Gastroesophageal sphincter (tissue), 4 donors: ENCODE measurements at regions not wholly inside any gene's neighbourhood (a gene's known extent, or its start where the extent isn't known, plus 50 kb on each side); places are given as distances from the start of the nearest gene placed in this dataset.

Experiments
- ATAC-seq: fragments of 150-250 bp; one replicate; pipeline ENCODE4 v1.9.1; 2016; ENCODE audit warnings: mild to moderate bottlenecking, moderate library complexity
- H3K27ac ChIP-seq, 4 donors: fragments of 200-600 bp; sonication (generic) in 3 of 4; 1 replicate in 3 of 4; 2 replicates in 1 of 4; pipeline ENCODE4 v1.5.1; 2016 to 2019
- H3K27me3 ChIP-seq: fragments of 200-600 bp; sonication (generic); one replicate; pipeline ENCODE4 v1.5.1; 2019
- H3K36me3 ChIP-seq, 2 donors: fragments of 200-600 bp; sonication (generic); one replicate each; pipeline ENCODE4 v1.5.1; 2019; ENCODE audit warnings: control low read depth in 1 of 2
- H3K4me1 ChIP-seq, 3 donors: fragments of 200-600 bp; sonication (generic); 1 replicate in 2 of 3; 2 replicates in 1 of 3; pipeline ENCODE4 v1.5.1; 2016 to 2019; ENCODE audit warnings: control low read depth in 2 of 3
- H3K4me3 ChIP-seq, 2 donors: fragments of 200-600 bp; sonication (generic); one replicate each; pipeline ENCODE4 v1.5.1; 2019; ENCODE audit warnings: mild to moderate bottlenecking in 1 of 2, moderate library complexity in 1 of 2
- H3K9me3 ChIP-seq, 3 donors: fragments of 200-600 bp; sonication (generic); one replicate each; pipeline ENCODE4 v1.5.1; 2017 to 2019; ENCODE audit warnings: control low read depth in 2 of 3
- EP300 ChIP-seq: sonication (generic); formaldehyde crosslinking; IDR thresholded peaks from one replicate; pipeline ENCODE4 v1.6.1; 2017; ENCODE audit warnings: antibody characterized with exemption, mild to moderate bottlenecking
- POLR2A ChIP-seq, 2 donors: fragments of 450-650 bp; IDR thresholded peaks; one replicate each; pipeline ENCODE4 v1.6.1; 2017; ENCODE audit warnings: antibody characterized with exemption in 2 of 2, mild to moderate bottlenecking in 2 of 2, moderate library complexity in 1 of 2
- POLR2AphosphoS5 ChIP-seq: sonication (generic); formaldehyde crosslinking; IDR thresholded peaks from one replicate; pipeline ENCODE4 v1.6.1; 2017; ENCODE audit warnings: antibody characterized with exemption
- WGBS, 2 donors: methylation state at CpG; one replicate each; pipeline ENCODE4 v1.1.5; 2018; ENCODE audit warnings: low coverage in 1 of 2; 5-methylcytosine and 5-hydroxymethylcytosine counted together
- TF ChIP-seq, protein P1 (sequence below), 4 experiments: fragments of 200-600 bp in 2 of 4; fragments of 450-650 bp in 2 of 4; sonication (generic) in 1 of 4; IDR thresholded peaks; one replicate each; pipeline ENCODE4 v1.5.1; 2017 to 2019; ENCODE audit warnings: antibody characterized with exemption in 4 of 4, mild to moderate bottlenecking in 2 of 4, moderate library complexity in 2 of 4

- TF ChIP-seq, protein P1, sequence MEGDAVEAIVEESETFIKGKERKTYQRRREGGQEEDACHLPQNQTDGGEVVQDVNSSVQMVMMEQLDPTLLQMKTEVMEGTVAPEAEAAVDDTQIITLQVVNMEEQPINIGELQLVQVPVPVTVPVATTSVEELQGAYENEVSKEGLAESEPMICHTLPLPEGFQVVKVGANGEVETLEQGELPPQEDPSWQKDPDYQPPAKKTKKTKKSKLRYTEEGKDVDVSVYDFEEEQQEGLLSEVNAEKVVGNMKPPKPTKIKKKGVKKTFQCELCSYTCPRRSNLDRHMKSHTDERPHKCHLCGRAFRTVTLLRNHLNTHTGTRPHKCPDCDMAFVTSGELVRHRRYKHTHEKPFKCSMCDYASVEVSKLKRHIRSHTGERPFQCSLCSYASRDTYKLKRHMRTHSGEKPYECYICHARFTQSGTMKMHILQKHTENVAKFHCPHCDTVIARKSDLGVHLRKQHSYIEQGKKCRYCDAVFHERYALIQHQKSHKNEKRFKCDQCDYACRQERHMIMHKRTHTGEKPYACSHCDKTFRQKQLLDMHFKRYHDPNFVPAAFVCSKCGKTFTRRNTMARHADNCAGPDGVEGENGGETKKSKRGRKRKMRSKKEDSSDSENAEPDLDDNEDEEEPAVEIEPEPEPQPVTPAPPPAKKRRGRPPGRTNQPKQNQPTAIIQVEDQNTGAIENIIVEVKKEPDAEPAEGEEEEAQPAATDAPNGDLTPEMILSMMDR (IDR thresholded peaks at IDR 0.05) = no peak
- no peak for TF ChIP-seq EP300
- no peaks in the 10 kb centered on the region for H3K9me3 ChIP-seq
Measured at GRCh38 chr5:148928141-148928540, 101.7 kb downstream of the ADRB2 start.

DNA sequence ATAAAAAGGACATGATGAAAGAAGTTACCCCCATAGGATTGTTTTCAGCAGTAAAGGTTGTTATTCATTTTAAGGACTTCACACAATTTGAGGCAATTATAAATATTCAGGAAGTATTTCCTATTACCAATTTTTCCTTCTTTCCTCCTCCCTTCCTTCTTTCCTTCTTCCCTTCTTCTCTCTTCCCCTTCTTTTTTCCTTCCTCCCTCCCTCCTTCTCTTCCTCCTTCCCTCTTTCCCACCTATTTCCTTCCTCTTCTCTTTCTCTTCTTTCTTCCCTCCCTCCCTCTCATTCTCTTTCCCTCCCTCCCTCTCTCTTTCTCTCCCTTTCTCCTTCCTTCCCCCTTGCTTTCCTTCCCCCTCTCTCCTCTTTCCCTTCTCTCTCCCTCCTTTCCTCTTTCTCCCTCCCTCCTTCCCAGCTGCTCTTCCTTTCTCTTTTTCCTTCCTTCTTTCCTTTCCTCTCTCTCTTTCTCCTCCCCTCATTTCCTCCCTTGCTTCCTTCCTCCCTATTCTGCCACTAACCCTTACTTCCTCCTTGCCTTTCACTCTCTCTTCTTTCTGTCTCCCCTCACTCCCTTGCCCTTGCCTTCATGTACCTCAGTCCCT, 105.1 kb downstream of the ADRB2 start:
- TF ChIP-seq POLR2A (IDR thresholded peaks at IDR 0.05) (no peak), EP300 (no peak), POLR2AphosphoS5 (no peak)
- TF ChIP-seq, protein P1 (IDR thresholded peaks at IDR 0.05) = no peak
- H3K36me3 ChIP-seq = no peaks in the 10 kb centered on the region
- no peak for ATAC-seq
- no peaks in the 10 kb centered on the region for H3K9me3 ChIP-seq
- no peak overlapping the region for H3K27ac ChIP-seq
- H3K27me3 ChIP-seq = no peaks in the 10 kb centered on the region
- no peak overlapping the region for H3K4me3 ChIP-seq
- H3K4me1 ChIP-seq = peaks cover 0 to 16% (median 2%) of the 10 kb centered on the region in 3 donors

More at GRCh38 chr5:148928141-148928540, 101.7 kb downstream of the ADRB2 start:
- no peak for ATAC-seq
- H3K27me3 ChIP-seq = no peaks in the 10 kb centered on the region
- H3K36me3 ChIP-seq = no peaks in the 10 kb centered on the region
- H3K4me1 ChIP-seq = peaks cover 0 to 16% (median 2%) of the 10 kb centered on the region in 3 donors
- H3K4me3 ChIP-seq = no peak overlapping the region
- no peak overlapping the region for H3K27ac ChIP-seq

DNA sequence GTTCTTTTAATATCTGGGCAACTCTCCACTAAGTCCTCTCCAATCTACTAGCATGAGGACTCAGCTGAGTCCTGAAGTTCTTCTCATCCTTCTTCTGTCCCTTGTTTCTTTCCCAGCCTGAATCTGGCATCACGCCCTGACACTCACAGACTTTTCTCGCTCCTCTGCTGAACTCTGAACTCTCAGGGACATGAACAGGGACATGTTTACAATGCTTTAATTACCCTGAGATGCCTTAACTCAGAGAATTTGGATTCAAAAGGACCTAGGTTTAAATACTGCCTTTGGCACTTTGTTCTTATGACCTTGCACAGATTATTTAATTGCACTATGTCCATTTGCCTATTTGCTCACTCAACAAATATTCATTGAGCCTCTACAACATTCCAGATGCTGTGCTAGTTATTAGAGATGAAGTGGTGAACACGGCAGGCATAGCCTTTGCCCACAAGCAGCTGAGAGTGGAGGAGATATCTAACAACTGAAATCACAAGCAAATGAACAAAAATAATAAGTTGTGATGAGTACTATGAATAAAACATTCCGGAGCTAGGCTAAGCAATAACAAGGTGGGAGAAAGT, 106.0 kb downstream of the ADRB2 start:
- Histone ChIP-seq H3K27me3 (no peaks in the 10 kb centered on the region), H3K27ac (no peak overlapping the region), H3K9me3 (no peaks in the 10 kb centered on the region), H3K4me1 (peaks cover 0 to 16% (median 2%) of the 10 kb centered on the region in 3 donors), H3K36me3 (no peaks in the 10 kb centered on the region), H3K4me3 (no peak overlapping the region)
- no peak for ATAC-seq
- WGBS, 2 donors = 63 to 67% methylated on average over 3 to 4 of the region's 4 CpGs
- TF ChIP-seq, protein P1 (IDR thresholded peaks at IDR 0.05) = no peak
- TF ChIP-seq POLR2AphosphoS5 (no peak), EP300 (no peak), POLR2A (IDR thresholded peaks at IDR 0.05) (no peak)

DNA sequence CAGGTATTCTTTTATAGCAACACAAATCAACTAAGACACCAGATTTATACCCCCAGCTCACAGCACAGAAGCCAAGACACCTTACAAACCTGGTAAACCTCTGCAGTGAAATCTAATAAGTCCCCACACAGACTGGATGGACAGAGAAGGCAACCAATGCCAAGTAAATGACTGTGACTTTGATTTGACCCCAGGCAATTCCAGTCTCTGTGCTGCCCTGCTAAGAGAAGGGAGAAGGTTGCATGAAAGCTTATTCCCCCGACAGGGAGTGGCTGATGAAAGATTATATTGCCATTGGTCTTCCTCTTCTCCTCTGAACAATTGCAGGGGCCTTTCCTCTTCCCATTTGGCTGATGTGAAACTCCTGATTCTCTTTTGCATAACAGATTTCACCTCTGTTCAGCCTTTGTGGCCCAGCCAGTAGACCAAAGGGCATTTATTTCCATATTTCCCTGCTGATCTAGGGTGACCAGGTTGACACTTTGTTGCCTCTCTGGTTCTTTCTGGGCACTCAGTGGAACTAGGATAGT, 107.6 kb downstream of the ADRB2 start:
- H3K36me3 ChIP-seq = no peaks in the 10 kb centered on the region
- H3K4me3 ChIP-seq = no peak overlapping the region
- H3K4me1 ChIP-seq = peaks cover 0 to 16% (median 2%) of the 10 kb centered on the region in 3 donors
- no peak for ATAC-seq
- no peaks in the 10 kb centered on the region for H3K27me3 ChIP-seq
- 50 to 71% methylated on average over 1 of the region's 1 CpG for WGBS, 2 donors
- TF ChIP-seq EP300 (no peak), POLR2A (IDR thresholded peaks at IDR 0.05) (no peak), POLR2AphosphoS5 (no peak)
- TF ChIP-seq, protein P1 (IDR thresholded peaks at IDR 0.05) = no peak
- no peak overlapping the region for H3K27ac ChIP-seq
- no peaks in the 10 kb centered on the region for H3K9me3 ChIP-seq

DNA sequence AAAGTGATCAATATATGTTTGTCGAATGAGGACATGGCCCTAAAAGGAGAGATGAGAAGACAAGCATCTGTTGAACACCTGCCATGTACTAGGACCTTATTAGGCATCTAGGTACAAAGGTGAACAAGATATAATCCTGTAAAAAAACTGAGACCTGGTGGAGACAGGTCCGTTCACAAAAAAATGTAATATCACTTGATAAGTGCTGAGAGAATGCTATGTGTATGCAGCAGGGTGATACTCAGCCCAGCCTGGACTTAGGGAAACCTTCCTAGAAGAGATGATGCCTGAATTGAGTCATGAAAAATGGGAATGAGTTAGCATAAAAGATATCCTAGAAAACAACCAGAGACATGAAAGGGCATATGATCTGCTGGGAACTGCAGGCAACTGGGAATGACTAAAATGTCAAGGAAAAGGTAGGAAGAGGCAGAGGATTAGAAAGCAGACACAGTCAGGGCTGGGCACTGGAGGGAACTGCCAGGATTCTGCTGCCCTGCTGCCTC, 108.5 kb downstream of the ADRB2 start:
- WGBS, 2 donors = 91 to 100% methylated on average over 1 to 2 of the region's 2 CpGs
- H3K4me3 ChIP-seq = no peak overlapping the region
- H3K9me3 ChIP-seq = no peaks in the 10 kb centered on the region
- H3K27me3 ChIP-seq = no peaks in the 10 kb centered on the region
- no peaks in the 10 kb centered on the region for H3K36me3 ChIP-seq
- no peak overlapping the region for H3K27ac ChIP-seq
- H3K4me1 ChIP-seq = peaks cover 0 to 7% (median 0%) of the 10 kb centered on the region in 3 donors
- no peak for ATAC-seq
- no peak for TF ChIP-seq EP300
- no peak for TF ChIP-seq POLR2AphosphoS5
- no peak for TF ChIP-seq POLR2A (IDR thresholded peaks at IDR 0.05)
- TF ChIP-seq, protein P1 (IDR thresholded peaks at IDR 0.05) = no peak
